ENCODE measurements at regions not wholly inside any gene's neighbourhood (a gene's known extent, or its start where the extent isn't known, plus 50 kb on each side); places are given as distances from the start of the nearest gene placed in this dataset.
"Not testable (repeated sequence)": the region's sequence is repeated elsewhere in the genome, so short reads cannot be mapped to it uniquely, and the experiment has no call there.

DNA sequence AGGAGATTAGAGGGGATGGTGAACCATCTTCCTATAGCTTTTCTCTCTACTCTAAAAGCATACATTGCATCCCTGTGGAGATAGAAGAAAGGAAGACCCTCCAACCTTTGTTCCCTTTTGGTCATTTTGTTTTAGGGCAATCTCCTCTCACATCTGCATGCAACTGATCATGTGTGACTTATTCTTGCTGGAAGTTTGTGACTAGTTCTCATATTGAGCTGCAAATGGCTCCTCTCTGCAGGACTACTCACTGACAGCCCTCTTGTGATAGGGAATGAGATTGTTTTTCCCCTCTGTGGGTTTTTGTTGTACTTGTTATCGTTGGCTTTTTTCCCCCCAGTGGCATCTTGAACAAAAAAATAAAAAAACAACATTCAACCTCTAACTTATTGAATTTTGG lies 416.0 kb upstream of the CNTNAP5 start:
- Histone ChIP-seq H3K4me1 (ENCODE audit: insufficient read depth, low read length) (no peaks in the 10 kb centered on the region), H2AFZ (ENCODE audit: low read depth, low read length) (no peak overlapping the region), H3K79me2 (ENCODE audit: insufficient read depth, low read length) (no peaks in the 10 kb centered on the region), H3K36me3 (ENCODE audit: insufficient read depth, low read length) (no peaks in the 10 kb centered on the region), H3K27ac (ENCODE audit: low read length) (no peak overlapping the region), H4K20me1 (ENCODE audit: insufficient read depth, low read length) (no peaks in the 10 kb centered on the region), H3K9me3 (ENCODE audit: insufficient read depth, low read length, severe bottlenecking) (no peaks in the 10 kb centered on the region), H3K9ac (ENCODE audit: low read depth, low read length) (no peak overlapping the region), H3K4me3 (ENCODE audit: low read depth in 1 of 2, low read length in 2 of 2) (no peak overlapping the region), H3K4me2 (ENCODE audit: insufficient read depth, low read length) (no peak overlapping the region), H3K27me3 (ENCODE audit: insufficient read depth, low read length, poor library complexity) (no peaks in the 10 kb centered on the region)
- no peak for TF ChIP-seq EZH2 (IDR thresholded peaks at IDR 0.05; ENCODE audit: borderline replicate concordance, low read depth, low read length, severe bottlenecking)
- TF ChIP-seq, protein P1, sequence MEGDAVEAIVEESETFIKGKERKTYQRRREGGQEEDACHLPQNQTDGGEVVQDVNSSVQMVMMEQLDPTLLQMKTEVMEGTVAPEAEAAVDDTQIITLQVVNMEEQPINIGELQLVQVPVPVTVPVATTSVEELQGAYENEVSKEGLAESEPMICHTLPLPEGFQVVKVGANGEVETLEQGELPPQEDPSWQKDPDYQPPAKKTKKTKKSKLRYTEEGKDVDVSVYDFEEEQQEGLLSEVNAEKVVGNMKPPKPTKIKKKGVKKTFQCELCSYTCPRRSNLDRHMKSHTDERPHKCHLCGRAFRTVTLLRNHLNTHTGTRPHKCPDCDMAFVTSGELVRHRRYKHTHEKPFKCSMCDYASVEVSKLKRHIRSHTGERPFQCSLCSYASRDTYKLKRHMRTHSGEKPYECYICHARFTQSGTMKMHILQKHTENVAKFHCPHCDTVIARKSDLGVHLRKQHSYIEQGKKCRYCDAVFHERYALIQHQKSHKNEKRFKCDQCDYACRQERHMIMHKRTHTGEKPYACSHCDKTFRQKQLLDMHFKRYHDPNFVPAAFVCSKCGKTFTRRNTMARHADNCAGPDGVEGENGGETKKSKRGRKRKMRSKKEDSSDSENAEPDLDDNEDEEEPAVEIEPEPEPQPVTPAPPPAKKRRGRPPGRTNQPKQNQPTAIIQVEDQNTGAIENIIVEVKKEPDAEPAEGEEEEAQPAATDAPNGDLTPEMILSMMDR (IDR thresholded peaks at IDR 0.05; ENCODE audit: borderline replicate concordance, extremely low read depth, low read length, poor library complexity, severe bottlenecking) = no peak
- ATAC-seq (ENCODE audit: insufficient read depth, low read depth) (no peak), DNase-seq (no peak)

DNA sequence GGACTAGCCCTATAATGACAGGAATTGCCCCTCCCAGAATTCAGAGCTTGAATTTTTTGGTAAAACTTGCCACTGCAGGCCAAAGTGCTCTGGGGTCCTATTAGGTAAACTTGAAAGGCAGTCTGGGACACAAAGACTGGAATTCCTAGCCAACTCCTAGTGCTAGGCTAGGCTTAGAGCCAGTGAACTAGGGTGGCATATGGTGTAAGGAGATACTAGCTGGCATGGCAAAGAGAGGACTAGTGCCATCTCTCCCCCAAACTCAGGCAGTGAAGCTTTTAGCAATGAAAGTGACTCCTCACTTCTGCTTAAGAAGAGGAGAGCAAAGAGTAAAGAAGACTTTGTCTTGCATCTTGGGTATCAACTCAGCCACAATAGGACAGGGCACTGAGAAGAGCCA lies 410.5 kb upstream of the CNTNAP5 start:
- ATAC-seq (ENCODE audit: insufficient read depth, low read depth) (no peak), DNase-seq (no peak)
- Histone ChIP-seq H3K9me3 (ENCODE audit: insufficient read depth, low read length, severe bottlenecking) (peaks cover 6% of the 10 kb centered on the region), H3K4me3 (ENCODE audit: low read depth in 1 of 2, low read length in 2 of 2) (no peak overlapping the region), H3K4me1 (ENCODE audit: insufficient read depth, low read length) (no peaks in the 10 kb centered on the region), H3K79me2 (ENCODE audit: insufficient read depth, low read length) (no peaks in the 10 kb centered on the region), H3K9ac (ENCODE audit: low read depth, low read length) (no peak overlapping the region), H3K4me2 (ENCODE audit: insufficient read depth, low read length) (no peak overlapping the region), H3K27ac (ENCODE audit: low read length) (no peak overlapping the region), H3K27me3 (ENCODE audit: insufficient read depth, low read length, poor library complexity) (no peaks in the 10 kb centered on the region), H3K36me3 (ENCODE audit: insufficient read depth, low read length) (no peaks in the 10 kb centered on the region), H4K20me1 (ENCODE audit: insufficient read depth, low read length) (no peaks in the 10 kb centered on the region), H2AFZ (ENCODE audit: low read depth, low read length) (no peak overlapping the region)
- TF ChIP-seq, protein P1 (IDR thresholded peaks at IDR 0.05; ENCODE audit: borderline replicate concordance, extremely low read depth, low read length, poor library complexity, severe bottlenecking) = no peak
- TF ChIP-seq EZH2 (IDR thresholded peaks at IDR 0.05; ENCODE audit: borderline replicate concordance, low read depth, low read length, severe bottlenecking) = no peak

DNA sequence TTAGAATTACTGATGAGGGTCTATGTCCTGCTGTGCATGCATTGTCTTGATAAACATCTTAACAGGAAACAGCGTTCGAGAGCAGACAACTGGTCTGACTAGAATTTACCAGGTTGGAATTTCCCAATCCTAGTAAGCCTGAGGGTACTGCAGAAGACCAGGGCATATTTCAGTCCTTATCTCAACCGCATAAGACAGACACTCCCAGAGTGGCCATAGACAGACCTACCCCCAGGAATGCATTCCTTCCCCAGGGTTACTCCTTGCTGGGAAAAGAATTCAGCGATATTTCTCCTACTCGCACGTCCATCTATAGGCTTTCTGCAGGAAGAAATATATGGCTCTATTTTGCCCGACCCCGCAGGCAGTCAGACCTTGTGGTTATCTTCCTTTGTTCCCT lies 406.4 kb upstream of the CNTNAP5 start:
- H3K79me2 ChIP-seq (ENCODE audit: insufficient read depth, low read length); DNase-seq; H3K4me1 ChIP-seq (ENCODE audit: insufficient read depth, low read length); H3K9ac ChIP-seq (ENCODE audit: low read depth, low read length); ATAC-seq (ENCODE audit: insufficient read depth, low read depth); H3K4me2 ChIP-seq (ENCODE audit: insufficient read depth, low read length); H3K36me3 ChIP-seq (ENCODE audit: insufficient read depth, low read length); H2AFZ ChIP-seq (ENCODE audit: low read depth, low read length); H3K27ac ChIP-seq (ENCODE audit: low read length); H4K20me1 ChIP-seq (ENCODE audit: insufficient read depth, low read length); H3K4me3 ChIP-seq (ENCODE audit: low read depth in 1 of 2, low read length in 2 of 2); H3K27me3 ChIP-seq (ENCODE audit: insufficient read depth, low read length, poor library complexity); H3K9me3 ChIP-seq (ENCODE audit: insufficient read depth, low read length, severe bottlenecking): not testable (repeated sequence)

DNA sequence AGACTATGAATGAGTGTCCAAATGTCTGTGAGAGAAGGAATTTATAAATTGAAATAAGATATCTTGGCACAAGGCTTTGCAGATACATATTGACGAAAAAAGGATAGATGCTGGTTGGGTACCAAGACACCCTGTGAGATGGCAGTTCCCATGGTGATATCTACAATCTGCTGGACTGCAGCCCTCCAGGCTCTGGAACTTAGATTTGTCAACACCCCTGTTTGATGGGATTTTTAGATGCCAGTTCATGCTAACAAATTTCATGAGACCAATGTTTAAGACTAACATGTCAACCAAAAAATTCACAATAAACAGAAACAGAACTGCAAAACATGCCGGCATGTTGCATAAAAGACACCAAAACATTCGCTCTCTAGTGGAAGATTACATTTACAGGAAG lies 400.3 kb upstream of the CNTNAP5 start:
- Histone ChIP-seq H3K36me3 (ENCODE audit: insufficient read depth, low read length) (no peaks in the 10 kb centered on the region), H2AFZ (ENCODE audit: low read depth, low read length) (no peak overlapping the region), H4K20me1 (ENCODE audit: insufficient read depth, low read length) (no peaks in the 10 kb centered on the region), H3K27me3 (ENCODE audit: insufficient read depth, low read length, poor library complexity) (no peaks in the 10 kb centered on the region), H3K4me2 (ENCODE audit: insufficient read depth, low read length) (no peak overlapping the region), H3K4me1 (ENCODE audit: insufficient read depth, low read length) (no peaks in the 10 kb centered on the region), H3K9me3 (ENCODE audit: insufficient read depth, low read length, severe bottlenecking) (no peaks in the 10 kb centered on the region), H3K27ac (ENCODE audit: low read length) (no peak overlapping the region), H3K79me2 (ENCODE audit: insufficient read depth, low read length) (no peaks in the 10 kb centered on the region), H3K9ac (ENCODE audit: low read depth, low read length) (no peak overlapping the region), H3K4me3 (ENCODE audit: low read depth in 1 of 2, low read length in 2 of 2) (no peak overlapping the region)
- TF ChIP-seq, protein P1 (IDR thresholded peaks at IDR 0.05; ENCODE audit: borderline replicate concordance, extremely low read depth, low read length, poor library complexity, severe bottlenecking) = no peak
- no peak for TF ChIP-seq EZH2 (IDR thresholded peaks at IDR 0.05; ENCODE audit: borderline replicate concordance, low read depth, low read length, severe bottlenecking)
- no peak for DNase-seq
- ATAC-seq (ENCODE audit: insufficient read depth, low read depth) = no peak

Data from DND-41 (cell line).